GM06990 (cell line): ENCODE measurements at regions not wholly inside any gene's neighbourhood (a gene's known extent, or its start where the extent isn't known, plus 50 kb on each side); places are given as distances from the start of the nearest gene placed in this dataset.

Experiments used
- DNase-seq: peaks from one replicate; pipeline ENCODE4 v3.0.0-alpha.2; 2011; ENCODE audit not compliant: insufficient read length; ENCODE audit errors: extremely low read depth
- H3K27me3 ChIP-seq: replicated peaks from 2 replicates; pipeline ENCODE4 v1.6.0; 2011; ENCODE audit warnings: low read length; ENCODE audit not compliant: control insufficient read depth, insufficient read depth
- H3K36me3 ChIP-seq: 2 replicates; pipeline ENCODE4 v1.5.1; 2011; ENCODE audit warnings: low read length; ENCODE audit not compliant: control insufficient read depth, insufficient read depth
- H3K4me3 ChIP-seq: replicated peaks from 2 replicates; pipeline ENCODE4 v1.5.1; 2011; ENCODE audit warnings: low read depth, mild to moderate bottlenecking, control low read depth, low read length
- CTCF ChIP-seq: IDR thresholded peaks from 2 replicates; pipeline ENCODE4 v1.5.1; 2011; ENCODE audit warnings: low read length, control low read depth, mild to moderate bottlenecking, inconsistent platforms; ENCODE audit not compliant: insufficient read depth, poor library complexity, severe bottlenecking

GRCh38 chr2:215851082-215851481 is 162.3 kb downstream of the MREG start:
- DNase-seq = no peak
- no peak overlapping the region for H3K4me3 ChIP-seq
- H3K36me3 ChIP-seq = no peaks in the 10 kb centered on the region
- TF ChIP-seq CTCF = no peak
- no peaks in the 10 kb centered on the region for H3K27me3 ChIP-seq

DNA sequence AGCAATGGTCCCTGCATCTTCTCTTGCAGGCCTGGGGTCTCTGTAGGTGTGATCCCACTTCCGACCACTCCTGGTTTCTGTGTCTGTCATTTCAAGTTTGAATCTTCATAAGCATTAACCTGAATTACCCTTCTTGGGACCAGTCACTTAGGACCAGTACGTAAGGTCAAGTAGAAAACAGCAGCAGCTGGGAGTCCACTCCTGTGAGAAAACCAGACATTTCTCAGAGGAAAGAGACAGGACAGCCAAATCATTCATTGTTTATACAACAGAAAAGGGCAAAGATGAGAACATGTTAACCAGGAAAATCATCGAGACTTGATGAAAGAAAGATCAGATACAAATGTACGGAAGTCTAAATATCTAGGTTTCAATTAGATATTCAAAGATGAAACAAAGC is 163.0 kb downstream of the MREG start:
- DNase-seq = no peak
- Histone ChIP-seq H3K4me3 (no peak overlapping the region), H3K36me3 (no peaks in the 10 kb centered on the region), H3K27me3 (no peaks in the 10 kb centered on the region)
- TF ChIP-seq CTCF = no peak

- Histone ChIP-seq H3K4me3 (no peak overlapping the region), H3K36me3 (no peaks in the 10 kb centered on the region), H3K27me3 (no peaks in the 10 kb centered on the region)
- TF ChIP-seq CTCF = no peak
- no peak for DNase-seq
Observed at GRCh38 chr2:215849771-215850170, 163.6 kb downstream of the MREG start.

DNA sequence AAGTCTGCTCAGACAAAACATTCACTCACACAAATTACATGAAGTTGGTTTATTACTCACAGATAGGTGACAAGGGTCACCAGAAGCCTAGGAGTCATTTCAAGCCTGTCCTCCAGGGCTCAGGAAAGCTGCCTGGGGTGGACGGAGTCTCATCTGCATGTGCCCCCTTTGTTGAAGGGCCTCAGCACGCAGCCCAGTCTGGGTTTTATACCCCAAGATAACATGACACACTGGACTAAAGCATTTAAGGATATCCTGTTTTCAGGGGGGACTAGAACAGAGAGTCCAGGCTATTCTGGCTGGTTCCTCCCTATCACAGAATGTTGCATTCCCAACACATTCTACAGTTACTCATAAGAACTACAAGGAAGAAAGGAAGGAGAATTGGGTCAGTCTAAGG is 164.7 kb downstream of the MREG start:
- TF ChIP-seq CTCF = no peak
- no peaks in the 10 kb centered on the region for H3K36me3 ChIP-seq
- H3K4me3 ChIP-seq = no peak overlapping the region
- DNase-seq = no peak
- no peaks in the 10 kb centered on the region for H3K27me3 ChIP-seq

GRCh38 chr2:215848146-215848545 is 165.2 kb downstream of the MREG start:
- H3K27me3 ChIP-seq = no peaks in the 10 kb centered on the region
- DNase-seq = no peak
- H3K36me3 ChIP-seq = no peaks in the 10 kb centered on the region
- no peak overlapping the region for H3K4me3 ChIP-seq
- no peak for TF ChIP-seq CTCF

DNA sequence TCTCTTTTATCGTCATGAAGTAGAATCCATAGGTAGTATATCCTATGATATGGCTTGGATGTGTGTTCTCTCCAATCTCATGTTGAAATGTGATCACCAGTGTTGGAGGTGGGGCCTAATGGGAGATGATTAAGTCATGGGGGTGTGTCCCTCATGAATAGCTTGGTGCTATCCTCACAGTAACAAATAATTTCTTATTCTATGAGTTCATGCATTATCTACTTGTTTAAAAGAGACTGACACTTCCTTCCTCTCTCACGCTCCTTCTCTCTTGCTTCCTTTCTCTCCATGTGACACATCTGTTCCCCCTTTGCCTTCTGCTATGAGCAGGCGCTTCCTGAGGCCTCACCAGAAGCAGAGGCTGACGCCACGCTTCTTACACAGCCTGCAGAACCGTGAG is 165.6 kb downstream of the MREG start:
- Histone ChIP-seq H3K36me3 (no peaks in the 10 kb centered on the region), H3K4me3 (no peak overlapping the region), H3K27me3 (no peaks in the 10 kb centered on the region)
- no peak for DNase-seq
- no peak for TF ChIP-seq CTCF
